SIG-M5 (cell line): ENCODE measurements at regions not wholly inside any gene's neighbourhood (a gene's known extent, or its start where the extent isn't known, plus 50 kb on each side); places are given as distances from the start of the nearest gene placed in this dataset.

Experiments
- DNase-seq: peaks from one replicate; lab custom pipeline; 2025; lab: John Stamatoyannopoulos, UW

GRCh38 chr1:25001125-25001915 is 71.2 kb upstream of the RUNX3 start:
- no peak for DNase-seq

- no peak for DNase-seq
Measured at GRCh38 chr1:24999906-25000305, 69.8 kb upstream of the RUNX3 start.

DNA sequence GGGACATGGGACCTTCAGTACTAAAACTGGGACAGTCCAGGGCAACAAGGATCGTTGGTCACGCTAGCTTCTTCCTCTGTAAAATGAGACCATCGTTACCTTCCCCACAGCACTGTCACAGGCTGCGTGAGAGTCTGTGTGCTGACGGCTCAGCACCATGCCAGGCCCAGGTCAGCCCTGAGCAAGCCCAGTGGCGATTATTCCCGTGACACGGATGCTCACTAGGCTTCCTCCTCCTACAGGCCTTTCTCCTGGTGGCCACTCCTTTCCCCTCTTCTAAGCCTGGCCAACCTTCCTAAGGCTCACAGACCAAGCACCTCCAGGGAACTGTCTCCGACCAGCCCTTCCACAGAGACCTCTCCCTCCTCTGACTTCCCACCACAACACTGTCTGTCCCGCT is 69.3 kb upstream of the RUNX3 start:
- DNase-seq, result no peak

- DNase-seq, result no peak
Measured at GRCh38 chr1:24998563-24999245, 68.6 kb upstream of the RUNX3 start.

GRCh38 chr1:24996983-24997893 is 67.2 kb upstream of the RUNX3 start:
- no peak for DNase-seq

- DNase-seq, result no peak
Measured at GRCh38 chr1:24996456-24996855, 66.4 kb upstream of the RUNX3 start.

- DNase-seq, result no peak
Measured at GRCh38 chr1:24995661-24996060, 65.6 kb upstream of the RUNX3 start.

- no peak for DNase-seq
Measured at GRCh38 chr1:24995140-24995539, 65.1 kb upstream of the RUNX3 start.

DNA sequence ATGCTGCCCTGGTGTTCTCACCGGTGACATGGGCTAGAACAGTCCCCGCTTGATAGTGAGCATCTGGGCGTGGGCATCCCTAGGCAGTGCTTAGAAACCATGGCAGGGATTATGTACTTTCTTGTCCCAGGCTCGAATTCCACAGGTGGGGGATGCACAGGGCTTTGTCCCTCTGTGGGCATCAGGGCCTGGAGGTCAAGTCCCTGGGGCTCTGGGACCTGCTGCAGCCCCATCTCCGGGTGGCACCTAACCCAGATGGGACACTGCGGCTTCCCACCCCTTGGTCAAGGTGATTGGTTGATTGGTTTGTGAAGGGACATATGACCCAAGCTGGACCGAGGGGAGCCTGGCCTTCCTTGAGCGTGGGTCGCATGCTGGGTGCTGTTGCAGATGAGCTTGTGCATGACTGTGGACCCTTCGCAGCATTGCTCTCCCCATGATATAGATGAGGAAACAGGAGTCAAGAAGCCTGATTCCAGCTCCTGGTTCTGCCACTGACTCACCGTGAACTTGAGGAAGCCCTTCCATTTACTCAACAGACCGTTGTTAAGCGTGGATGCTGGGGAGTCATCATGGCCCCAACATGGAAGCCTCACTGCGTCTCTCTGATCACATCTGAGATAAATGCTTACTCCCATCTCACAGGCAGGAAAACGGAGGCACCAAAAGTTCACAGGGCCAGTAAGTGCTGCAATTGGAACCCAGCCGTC is 64.0 kb upstream of the RUNX3 start:
- DNase-seq, result no peak

GRCh38 chr1:24992761-24993211 is 62.7 kb upstream of the RUNX3 start:
- no peak for DNase-seq

- no peak for DNase-seq
Measured at GRCh38 chr1:24992124-24992760, 62.2 kb upstream of the RUNX3 start.

- DNase-seq, result no peak
Measured at GRCh38 chr1:24991697-24992096, 61.6 kb upstream of the RUNX3 start.

DNA sequence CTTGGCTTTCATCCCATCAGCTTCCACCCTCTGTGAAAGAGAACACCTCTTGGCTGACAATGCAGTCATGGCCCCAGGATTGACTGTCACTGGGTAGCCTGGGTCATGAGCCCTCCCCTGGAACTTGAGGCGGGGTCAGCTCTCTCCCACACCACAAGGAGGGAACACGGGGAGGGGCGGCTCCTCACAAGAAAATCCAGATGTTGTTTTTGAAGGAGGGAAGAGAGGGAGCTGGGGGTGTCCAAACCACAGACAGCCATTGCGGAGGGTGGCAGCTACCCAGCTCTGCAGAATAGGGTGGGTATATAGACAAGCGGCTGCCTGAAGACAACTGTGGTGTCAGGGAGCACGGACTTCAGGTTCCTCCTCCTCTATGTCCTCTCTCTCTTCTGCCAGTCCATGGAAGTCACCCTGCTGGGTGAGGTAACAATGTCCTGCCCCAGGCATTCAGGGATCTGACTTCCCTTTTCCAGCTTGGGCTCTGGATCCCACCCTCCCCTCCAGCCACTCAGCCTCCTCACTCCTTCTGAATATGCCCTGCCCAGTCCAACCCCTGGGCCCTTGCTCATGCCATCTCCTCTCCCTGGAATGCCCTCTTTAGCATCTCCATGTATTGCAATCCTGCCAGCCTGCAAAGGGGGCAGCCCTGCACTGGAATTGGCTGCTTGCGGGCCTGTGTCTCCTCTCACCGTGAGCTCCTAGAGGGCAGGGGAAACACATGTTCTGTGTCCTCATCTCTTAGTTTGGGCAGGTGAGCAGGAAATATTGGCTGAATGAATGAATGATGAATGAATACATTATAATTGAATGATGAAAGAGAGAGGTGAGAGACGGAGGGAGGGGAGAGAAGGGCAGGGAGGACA is 60.9 kb upstream of the RUNX3 start:
- no peak for DNase-seq

GRCh38 chr1:24990136-24990535 is 60.1 kb upstream of the RUNX3 start:
- no peak for DNase-seq

DNA sequence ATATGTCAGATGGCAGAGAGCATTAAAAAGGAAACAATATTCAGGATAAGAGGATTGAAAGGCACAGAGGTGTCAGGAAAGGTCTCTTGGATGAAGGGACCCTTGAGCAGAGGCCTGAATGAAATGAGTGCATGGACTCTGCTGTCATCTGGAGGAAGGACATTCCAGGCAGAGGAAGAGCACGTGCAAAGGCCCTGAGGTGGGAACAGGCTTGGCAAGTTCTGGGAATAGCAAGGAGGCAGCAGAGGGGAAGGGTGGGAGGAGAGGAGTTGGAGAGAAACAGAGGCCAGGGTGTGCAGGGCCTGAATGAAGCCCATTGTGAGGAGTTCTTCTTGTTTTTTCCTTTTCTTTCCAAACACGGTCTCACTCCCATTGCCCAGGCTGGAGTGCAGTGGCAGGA is 59.0 kb upstream of the RUNX3 start:
- no peak for DNase-seq

GRCh38 chr1:24988558-24988912 is 58.5 kb upstream of the RUNX3 start:
- DNase-seq, result no peak

- no peak for DNase-seq
Measured at GRCh38 chr1:24987875-24988557, 57.9 kb upstream of the RUNX3 start.

GRCh38 chr1:24987424-24987823 is 57.3 kb upstream of the RUNX3 start:
- no peak for DNase-seq

DNA sequence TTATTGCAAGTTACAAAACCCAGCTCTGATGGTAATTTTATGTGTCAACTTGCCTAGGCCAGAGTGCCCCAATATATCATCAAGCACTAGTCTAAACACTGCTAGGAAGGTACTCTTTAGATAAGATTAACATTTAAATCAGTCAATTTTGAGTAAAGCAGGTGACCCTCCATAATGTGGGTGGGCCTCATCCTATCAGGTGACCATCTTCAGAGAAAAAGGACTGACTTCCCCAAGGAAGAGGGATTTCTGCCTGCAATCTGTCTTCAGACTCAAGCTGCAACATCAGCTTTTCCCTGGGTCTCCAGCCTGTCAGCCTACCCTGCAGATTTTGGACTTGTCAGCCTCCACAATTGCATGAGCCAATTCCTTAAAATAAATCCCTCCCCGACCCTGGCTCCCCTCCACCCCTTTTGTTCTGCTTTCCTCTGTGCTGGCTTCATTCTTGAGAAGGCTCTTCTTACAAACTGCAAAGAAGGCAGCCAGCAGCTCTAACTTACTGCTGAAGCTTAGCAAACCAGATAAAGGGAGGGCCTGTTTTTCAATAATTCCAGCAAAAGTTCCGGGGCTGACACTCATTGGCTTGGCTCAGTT is 56.4 kb upstream of the RUNX3 start:
- no peak for DNase-seq

- no peak for DNase-seq
Measured at GRCh38 chr1:24985737-24986136, 55.7 kb upstream of the RUNX3 start.
